GM23338 (cell line): ENCODE measurements at regions not wholly inside any gene's neighbourhood (a gene's known extent, or its start where the extent isn't known, plus 50 kb on each side); places are given as distances from the start of the nearest gene placed in this dataset.

Source experiments
- ATAC-seq: fragments of 200-7000 bp; cut with Tn5 transposase; 3 replicates; pipeline ENCODE4 v1.9.1; 2020
- DNase-seq: peaks from one replicate; pipeline ENCODE4 v3.0.0-alpha.2; 2015; ENCODE audit warnings: low spot score
- H2AFZ ChIP-seq: fragments of 200-600 bp; sonication (generic); 2 replicates; pipeline ENCODE4 v1.8.0; 2016; ENCODE audit warnings: antibody characterized with exemption, mild to moderate bottlenecking, moderate library complexity
- H3F3A ChIP-seq: fragments of 200-600 bp; sonication (generic); replicated peaks from 2 replicates; pipeline ENCODE4 v1.8.0; 2017; ENCODE audit warnings: antibody characterized with exemption, mixed run types, low read depth
- H3K27ac ChIP-seq: fragments of 200-600 bp; sonication (generic); 2 replicates; pipeline ENCODE4 v1.6.1; 2016; ENCODE audit warnings: low read depth
- H3K27me3 ChIP-seq: fragments of 200-600 bp; sonication (generic); 2 replicates; pipeline ENCODE4 v1.8.0; 2016; ENCODE audit warnings: mild to moderate bottlenecking, mixed run types, moderate library complexity; ENCODE audit not compliant: insufficient read depth
- H3K36me3 ChIP-seq: fragments of 200-600 bp; sonication (generic); 2 replicates; pipeline ENCODE4 v1.8.0; 2016; ENCODE audit warnings: mild to moderate bottlenecking; ENCODE audit not compliant: insufficient read depth
- H3K4me1 ChIP-seq: fragments of 200-600 bp; sonication (generic); 2 replicates; pipeline ENCODE4 v1.8.0; 2016; ENCODE audit warnings: mild to moderate bottlenecking, moderate library complexity; ENCODE audit not compliant: insufficient read depth
- H3K4me2 ChIP-seq: fragments of 200-600 bp; sonication (generic); 2 replicates; pipeline ENCODE4 v1.7.1; 2017; ENCODE audit warnings: mixed run types
- H3K4me3 ChIP-seq: fragments of 200-600 bp; sonication (generic); 2 replicates; pipeline ENCODE4 v1.6.1; 2016; ENCODE audit warnings: mixed run types
- H3K79me2 ChIP-seq: fragments of 200-600 bp; sonication (generic); replicated peaks from 2 replicates; pipeline ENCODE4 v1.8.0; 2017; ENCODE audit warnings: mild to moderate bottlenecking; ENCODE audit not compliant: insufficient read depth
- H3K9me2 ChIP-seq: fragments of 200-600 bp; sonication (generic); 2 replicates; pipeline ENCODE4 v1.8.0; 2017; ENCODE audit not compliant: insufficient read depth
- H4K20me1 ChIP-seq: fragments of 200-600 bp; sonication (generic); replicated peaks from 2 replicates; pipeline ENCODE4 v1.8.0; 2017; ENCODE audit warnings: mild to moderate bottlenecking; ENCODE audit not compliant: insufficient read depth
- H3K27ac Mint-ChIP-seq: 2 replicates; pipeline ENCODE4 v1.8.0; 2020; ENCODE audit warnings: inconsistent platforms, mild to moderate bottlenecking, moderate library complexity, mixed read lengths
- H3K27me3 Mint-ChIP-seq: 3 replicates; pipeline ENCODE4 v1.8.0; 2022; ENCODE audit warnings: low read depth, mild to moderate bottlenecking, moderate library complexity, mixed read lengths, inconsistent platforms; ENCODE audit not compliant: insufficient read depth, poor library complexity
- H3K36me3 Mint-ChIP-seq: 3 replicates; pipeline ENCODE4 v1.8.0; 2021; ENCODE audit warnings: low read depth, mild to moderate bottlenecking, inconsistent platforms, moderate library complexity, mixed read lengths
- H3K4me1 Mint-ChIP-seq: 3 replicates; pipeline ENCODE4 v1.8.0; 2020; ENCODE audit warnings: mild to moderate bottlenecking, inconsistent platforms, mixed read lengths
- H3K4me3 Mint-ChIP-seq: 3 replicates; pipeline ENCODE4 v1.8.0; 2021; ENCODE audit warnings: moderate library complexity, mild to moderate bottlenecking, inconsistent platforms, mixed read lengths
- H3K9me3 Mint-ChIP-seq: 3 replicates; pipeline ENCODE4 v1.8.0; 2020; ENCODE audit warnings: moderate library complexity, mild to moderate bottlenecking, inconsistent platforms, mixed read lengths
- CREB1 ChIP-seq: fragments of 250-450 bp; sonication (Bioruptor Pico); IDR thresholded peaks from 2 replicates; pipeline ENCODE4 v1.5.0; 2020; ENCODE audit warnings: low read depth, mild to moderate bottlenecking, moderate library complexity
- EZH2 ChIP-seq: fragments of 200-600 bp; sonication (generic); IDR thresholded peaks from one replicate; pipeline ENCODE4 v1.8.0; 2017; ENCODE audit warnings: antibody characterized with exemption, mild to moderate bottlenecking, low read depth; ENCODE audit not compliant: unreplicated experiment
- EZH2phosphoT487 ChIP-seq: fragments of 200-600 bp; sonication (generic); IDR thresholded peaks from one replicate; pipeline ENCODE4 v1.8.1; 2018; ENCODE audit warnings: antibody characterized with exemption; ENCODE audit not compliant: unreplicated experiment
- JUNB ChIP-seq: IDR thresholded peaks from one replicate; pipeline ENCODE4 v1.6.1; 2016; ENCODE audit warnings: antibody characterized with exemption; ENCODE audit not compliant: unreplicated experiment
- NANOG ChIP-seq: IDR thresholded peaks from 2 replicates; pipeline ENCODE4 v1.6.1; 2016; ENCODE audit warnings: antibody characterized with exemption, borderline replicate concordance
- POLR2AphosphoS5 ChIP-seq: IDR thresholded peaks from 2 replicates; pipeline ENCODE4 v1.6.1; 2016; ENCODE audit warnings: antibody characterized with exemption, low read depth
- REST ChIP-seq: IDR thresholded peaks from one replicate; pipeline ENCODE4 v1.6.1; 2018; ENCODE audit warnings: antibody characterized with exemption; ENCODE audit not compliant: unreplicated experiment
- STAT1 ChIP-seq: IDR thresholded peaks from one replicate; pipeline ENCODE4 v1.6.1; 2016; ENCODE audit warnings: antibody characterized with exemption; ENCODE audit not compliant: unreplicated experiment
- ZNF114 ChIP-seq: fragments of 250-450 bp; sonication (Bioruptor Pico); IDR thresholded peaks from 2 replicates; pipeline ENCODE4 v1.5.0; 2020; ENCODE audit warnings: mild to moderate bottlenecking, moderate library complexity
- ZNF331 ChIP-seq: fragments of 250-450 bp; sonication (Bioruptor Pico); IDR thresholded peaks from 2 replicates; pipeline ENCODE4 v1.5.0; 2020; ENCODE audit warnings: low read depth, mild to moderate bottlenecking, moderate library complexity
- TF ChIP-seq, protein P1 (sequence below): IDR thresholded peaks from 2 replicates; pipeline ENCODE4 v1.6.1; 2016; ENCODE audit warnings: antibody characterized with exemption
- TF ChIP-seq, protein P2 (sequence below), 2 experiments: fragments of 200-600 bp in 1 of 2; sonication (generic) in 1 of 2; conservative IDR thresholded peaks; 2 replicates each; pipeline versions ENCODE4 v1.5.1 to v1.6.1; 2016 to 2017; ENCODE audit warnings: antibody characterized with exemption in 2 of 2, low read depth in 2 of 2, mild to moderate bottlenecking in 2 of 2, moderate library complexity in 1 of 2

GRCh38 chr4:4784379-4784778 lies 75.1 kb upstream of the MSX1 start:
- Histone ChIP-seq H2AFZ (no peak overlapping the region), H3K27ac (no peak overlapping the region), H3K27me3 (no peaks in the 10 kb centered on the region), H3K79me2 (no peaks in the 10 kb centered on the region), H3K36me3 (no peaks in the 10 kb centered on the region), H3F3A (no peaks in the 10 kb centered on the region), H4K20me1 (no peaks in the 10 kb centered on the region; the same call in 1 of the 2 replicates), H3K4me1 (no peaks in the 10 kb centered on the region), H3K9me2 (no peaks in the 10 kb centered on the region), H3K4me3 (no peak overlapping the region), H3K4me2 (no peak overlapping the region)
- no peak overlapping the region for H3K4me3 Mint-ChIP-seq
- peaks cover 4% of the 10 kb centered on the region for H3K27me3 Mint-ChIP-seq
- H3K4me1 Mint-ChIP-seq: peaks cover 14% of the 10 kb centered on the region; the same call in 2 of the 3 replicates
- H3K36me3 Mint-ChIP-seq: peaks cover 14% of the 10 kb centered on the region
- ATAC-seq (peak; percentile 70), DNase-seq (no peak)
- no peak for TF ChIP-seq JUNB
- no peak for TF ChIP-seq CREB1
- no peak for TF ChIP-seq REST
- TF ChIP-seq ZNF114 (CRISPR knock-in tag): no peak
- TF ChIP-seq EZH2: no peak
- no peak overlapping the region for H3K27ac Mint-ChIP-seq
- H3K9me3 Mint-ChIP-seq: peaks cover 21% of the 10 kb centered on the region

DNA sequence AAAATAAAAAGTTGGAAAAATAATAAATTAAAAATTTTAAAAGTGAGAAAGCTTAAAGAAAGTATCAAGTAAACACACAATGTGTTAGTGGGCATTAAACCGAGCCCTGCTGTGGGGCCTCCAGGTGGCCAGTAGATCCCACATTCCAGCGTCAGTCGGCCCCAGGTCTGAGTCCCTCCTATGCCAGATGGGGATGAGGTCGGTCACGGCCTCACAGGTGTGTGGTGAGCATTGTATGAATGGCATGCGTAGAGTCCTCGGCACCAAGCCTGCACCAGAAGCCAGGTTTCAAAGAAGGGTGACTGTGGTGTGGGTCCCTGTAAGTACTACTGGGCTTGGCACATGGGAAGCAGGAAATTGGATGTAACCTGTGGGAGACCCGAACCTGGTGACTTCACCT lies 75.6 kb upstream of the MSX1 start:
- H3K9me3 Mint-ChIP-seq: peaks cover 16% of the 10 kb centered on the region
- H3K4me3 Mint-ChIP-seq: no peak overlapping the region
- no peak overlapping the region for H2AFZ ChIP-seq
- H3K79me2 ChIP-seq: no peaks in the 10 kb centered on the region
- H3F3A ChIP-seq: no peaks in the 10 kb centered on the region
- no peaks in the 10 kb centered on the region for H3K9me2 ChIP-seq
- no peaks in the 10 kb centered on the region; the same call in 1 of the 2 replicates for H4K20me1 ChIP-seq
- peaks cover 9% of the 10 kb centered on the region for H3K36me3 Mint-ChIP-seq
- ATAC-seq (peak; percentile 78), DNase-seq (peak; percentile 19)
- H3K4me3 ChIP-seq: no peak overlapping the region
- TF ChIP-seq, protein P1, sequence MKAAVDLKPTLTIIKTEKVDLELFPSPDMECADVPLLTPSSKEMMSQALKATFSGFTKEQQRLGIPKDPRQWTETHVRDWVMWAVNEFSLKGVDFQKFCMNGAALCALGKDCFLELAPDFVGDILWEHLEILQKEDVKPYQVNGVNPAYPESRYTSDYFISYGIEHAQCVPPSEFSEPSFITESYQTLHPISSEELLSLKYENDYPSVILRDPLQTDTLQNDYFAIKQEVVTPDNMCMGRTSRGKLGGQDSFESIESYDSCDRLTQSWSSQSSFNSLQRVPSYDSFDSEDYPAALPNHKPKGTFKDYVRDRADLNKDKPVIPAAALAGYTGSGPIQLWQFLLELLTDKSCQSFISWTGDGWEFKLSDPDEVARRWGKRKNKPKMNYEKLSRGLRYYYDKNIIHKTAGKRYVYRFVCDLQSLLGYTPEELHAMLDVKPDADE: no peak
- no peak for TF ChIP-seq JUNB
- no peak for TF ChIP-seq REST
- TF ChIP-seq, protein P2, sequence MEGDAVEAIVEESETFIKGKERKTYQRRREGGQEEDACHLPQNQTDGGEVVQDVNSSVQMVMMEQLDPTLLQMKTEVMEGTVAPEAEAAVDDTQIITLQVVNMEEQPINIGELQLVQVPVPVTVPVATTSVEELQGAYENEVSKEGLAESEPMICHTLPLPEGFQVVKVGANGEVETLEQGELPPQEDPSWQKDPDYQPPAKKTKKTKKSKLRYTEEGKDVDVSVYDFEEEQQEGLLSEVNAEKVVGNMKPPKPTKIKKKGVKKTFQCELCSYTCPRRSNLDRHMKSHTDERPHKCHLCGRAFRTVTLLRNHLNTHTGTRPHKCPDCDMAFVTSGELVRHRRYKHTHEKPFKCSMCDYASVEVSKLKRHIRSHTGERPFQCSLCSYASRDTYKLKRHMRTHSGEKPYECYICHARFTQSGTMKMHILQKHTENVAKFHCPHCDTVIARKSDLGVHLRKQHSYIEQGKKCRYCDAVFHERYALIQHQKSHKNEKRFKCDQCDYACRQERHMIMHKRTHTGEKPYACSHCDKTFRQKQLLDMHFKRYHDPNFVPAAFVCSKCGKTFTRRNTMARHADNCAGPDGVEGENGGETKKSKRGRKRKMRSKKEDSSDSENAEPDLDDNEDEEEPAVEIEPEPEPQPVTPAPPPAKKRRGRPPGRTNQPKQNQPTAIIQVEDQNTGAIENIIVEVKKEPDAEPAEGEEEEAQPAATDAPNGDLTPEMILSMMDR (conservative IDR thresholded peaks at IDR 0.05; ENCODE audit: low read depth in 2 of 2): no peak
- no peak for TF ChIP-seq EZH2
- no peak for TF ChIP-seq ZNF114 (CRISPR knock-in tag)
- TF ChIP-seq EZH2phosphoT487: no peak
- TF ChIP-seq STAT1: no peak
- TF ChIP-seq NANOG: no peak
- no peak for TF ChIP-seq ZNF331 (CRISPR knock-in tag)
- TF ChIP-seq POLR2AphosphoS5: no peak
- H3K4me1 ChIP-seq: no peaks in the 10 kb centered on the region
- no peak overlapping the region for H3K27ac Mint-ChIP-seq
- no peak overlapping the region for H3K4me2 ChIP-seq
- no peak overlapping the region for H3K27ac ChIP-seq
- H3K4me1 Mint-ChIP-seq: peaks cover 14% of the 10 kb centered on the region; the same call in 2 of the 3 replicates
- peaks cover 2% of the 10 kb centered on the region for H3K27me3 Mint-ChIP-seq
- no peaks in the 10 kb centered on the region for H3K36me3 ChIP-seq
- H3K27me3 ChIP-seq: no peaks in the 10 kb centered on the region
